HUDEP-2 (cell line): ENCODE measurements at regions not wholly inside any gene's neighbourhood (a gene's known extent, or its start where the extent isn't known, plus 50 kb on each side); places are given as distances from the start of the nearest gene placed in this dataset.
A peak's percentile ranks its signal among the peaks of the same experiment; 100 is the strongest.
"Not testable (repeated sequence)": the region's sequence is repeated elsewhere in the genome, so short reads cannot be mapped to it uniquely, and the experiment has no call there.

Source experiments
- DNase-seq, 76 experiments: peaks; one replicate each; lab custom pipeline; 2025; ENCODE audit not compliant: unreplicated experiment in 76 of 76; lab: John Stamatoyannopoulos, UW

DNA sequence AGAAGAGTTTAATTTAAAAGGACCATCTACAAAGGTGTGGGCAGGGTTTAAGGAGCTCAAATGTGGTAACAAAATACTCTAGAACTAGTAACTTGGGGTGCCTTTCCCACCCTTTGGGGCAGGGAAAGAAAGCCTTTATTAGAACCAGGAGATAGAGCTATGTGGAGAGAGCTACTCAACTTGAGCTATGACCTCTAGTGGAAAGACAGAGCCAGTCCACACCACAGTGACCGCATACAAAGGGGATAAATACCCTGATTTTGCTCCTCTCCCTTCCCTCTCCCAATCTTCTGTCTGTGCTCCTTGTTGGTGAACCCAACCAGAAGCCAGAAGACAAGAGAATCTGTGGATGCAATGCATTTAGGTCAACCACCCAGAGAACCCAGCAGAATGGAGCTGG lies 54.4 kb upstream of the JAK1 start:
- DNase-seq, result peak in 2 of 76 experiments; percentile 2 to 13

DNA sequence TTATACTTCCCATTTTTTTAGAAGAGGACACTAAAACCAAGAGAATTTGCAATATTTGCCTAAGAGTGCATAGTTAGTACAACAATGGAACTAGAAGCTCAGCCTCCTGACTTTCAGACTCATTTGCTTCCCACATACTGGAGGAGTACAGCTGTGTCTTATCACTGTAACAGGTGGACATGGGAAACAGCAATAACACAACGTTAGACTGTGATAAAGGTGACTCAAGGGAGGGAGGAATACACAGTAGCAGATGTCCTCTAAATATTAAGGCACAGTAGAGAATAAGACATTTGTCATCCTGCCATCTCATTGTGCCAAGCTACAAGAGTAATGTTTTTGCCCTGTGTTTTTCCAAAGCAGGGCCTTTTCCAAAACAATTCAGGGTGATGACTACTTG lies 55.4 kb upstream of the JAK1 start:
- peak in 23 of 76 experiments; percentile 5 to 60 (median 26) for DNase-seq

- DNase-seq, result no peak
These were observed 55.9 kb upstream of the JAK1 start for GRCh38 chr1:65022216-65022615.

GRCh38 chr1:65025794-65026193 lies 59.4 kb upstream of the JAK1 start:
- DNase-seq, result no peak

GRCh38 chr1:65026235-65026634 lies 59.9 kb upstream of the JAK1 start:
- DNase-seq, result no peak

DNA sequence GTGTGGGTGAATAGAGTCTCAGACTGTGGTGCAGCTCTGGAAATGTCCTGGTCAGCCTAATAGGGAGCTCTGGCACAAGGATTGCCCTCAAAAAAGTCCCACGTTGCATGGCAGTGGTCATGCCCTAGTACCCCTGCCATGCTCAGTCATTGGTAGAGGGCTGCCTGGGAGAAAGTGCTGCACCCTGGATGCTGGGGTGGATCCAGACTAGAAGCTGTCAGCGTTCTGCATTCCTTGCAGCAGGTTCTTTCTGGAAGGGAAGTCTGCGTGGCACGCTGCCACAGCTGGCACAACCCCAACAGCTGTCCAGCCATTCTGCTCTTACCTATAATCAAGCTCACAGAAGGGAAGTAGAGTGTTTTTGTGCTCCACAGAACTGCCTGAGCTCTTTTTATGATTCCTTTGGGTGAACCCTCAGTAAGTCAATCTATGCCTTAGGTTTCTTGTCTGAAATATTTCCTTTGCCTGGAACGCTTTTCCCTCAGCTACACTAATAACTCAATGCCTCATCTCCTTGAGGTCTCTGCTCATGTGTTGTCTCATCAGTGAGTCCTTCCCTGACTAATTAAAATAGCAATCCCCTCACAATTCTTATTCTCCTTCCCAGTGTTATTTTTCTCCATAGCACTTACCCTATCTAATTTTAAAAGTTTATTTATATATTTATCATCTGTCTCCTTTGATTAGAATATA lies 61.5 kb upstream of the JAK1 start:
- peak in 5 of 76 experiments; percentile 2 to 3 (median 2) for DNase-seq

GRCh38 chr1:65029434-65029833 lies 63.1 kb upstream of the JAK1 start:
- DNase-seq, result not testable (repeated sequence)

DNA sequence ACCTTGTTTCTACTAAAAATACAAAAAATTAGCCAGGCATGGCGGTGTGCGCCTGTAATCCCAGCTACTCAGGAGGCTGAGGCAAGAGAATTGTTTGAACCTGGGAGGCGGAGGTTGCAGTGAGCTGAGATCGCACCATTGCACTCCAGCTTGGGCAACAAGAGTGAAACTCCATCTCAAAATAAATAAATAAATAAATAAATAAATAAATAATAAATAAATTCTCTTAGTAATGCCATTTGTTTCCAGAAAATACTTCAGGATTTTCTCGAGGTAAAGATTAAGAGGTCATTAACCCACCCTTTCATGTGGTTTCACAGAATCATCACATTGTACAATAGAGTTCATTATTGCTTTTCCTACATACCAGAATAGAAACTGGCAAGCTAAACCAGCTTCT lies 68.5 kb upstream of the JAK1 start:
- not testable (repeated sequence) for DNase-seq

- DNase-seq, result no peak
These were observed 70.3 kb upstream of the JAK1 start for GRCh38 chr1:65036570-65037051.

GRCh38 chr1:65039066-65039465 lies 72.7 kb upstream of the JAK1 start:
- no peak for DNase-seq

GRCh38 chr1:65039508-65039907 lies 73.2 kb upstream of the JAK1 start:
- no peak for DNase-seq

- no peak for DNase-seq
These were observed 76.1 kb upstream of the JAK1 start for GRCh38 chr1:65042467-65042866.

GRCh38 chr1:65044411-65044810 lies 78.1 kb upstream of the JAK1 start:
- no peak for DNase-seq

GRCh38 chr1:65045022-65045817 lies 78.9 kb upstream of the JAK1 start:
- DNase-seq, result no peak

GRCh38 chr1:65048335-65048734 lies 82.0 kb upstream of the JAK1 start:
- DNase-seq, result no peak

DNA sequence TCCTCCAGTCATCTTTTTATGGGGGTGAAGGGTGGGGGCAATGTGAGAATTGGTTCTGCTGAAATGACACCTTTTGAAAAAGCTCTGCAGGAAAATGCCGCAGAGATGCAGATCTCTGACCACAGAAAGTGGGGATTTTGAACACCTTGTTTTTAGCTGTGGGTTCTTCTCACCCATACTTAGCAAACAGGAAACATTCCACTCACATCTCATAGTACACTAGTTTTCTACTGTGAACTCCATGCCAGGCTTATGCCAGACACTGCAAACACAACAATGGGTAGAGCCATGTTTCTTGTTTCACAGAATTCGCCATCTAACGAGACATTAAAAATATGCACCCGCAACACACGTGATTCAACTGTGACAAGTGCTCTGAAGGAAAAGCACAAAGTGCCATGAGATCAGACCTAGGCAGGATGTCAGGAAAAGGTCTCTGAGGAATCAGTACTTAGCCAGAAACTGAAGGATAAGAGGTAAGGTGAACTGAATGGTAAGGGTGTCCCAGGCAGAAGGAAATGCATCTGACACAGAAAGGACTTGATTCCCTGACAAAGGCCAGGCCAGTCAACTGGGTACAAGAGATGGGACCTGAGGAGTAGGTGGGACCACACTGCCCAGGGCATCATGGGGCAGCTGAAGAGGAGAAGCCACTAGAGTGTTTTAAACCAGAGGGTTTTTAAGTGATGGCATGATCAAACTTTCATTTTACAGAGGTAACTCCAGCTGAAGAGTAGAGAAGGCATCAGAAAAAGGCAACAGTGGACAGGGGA lies 83.8 kb upstream of the JAK1 start:
- no peak for DNase-seq

- DNase-seq, result no peak
These were observed 84.4 kb upstream of the JAK1 start for GRCh38 chr1:65050735-65051134.

DNA sequence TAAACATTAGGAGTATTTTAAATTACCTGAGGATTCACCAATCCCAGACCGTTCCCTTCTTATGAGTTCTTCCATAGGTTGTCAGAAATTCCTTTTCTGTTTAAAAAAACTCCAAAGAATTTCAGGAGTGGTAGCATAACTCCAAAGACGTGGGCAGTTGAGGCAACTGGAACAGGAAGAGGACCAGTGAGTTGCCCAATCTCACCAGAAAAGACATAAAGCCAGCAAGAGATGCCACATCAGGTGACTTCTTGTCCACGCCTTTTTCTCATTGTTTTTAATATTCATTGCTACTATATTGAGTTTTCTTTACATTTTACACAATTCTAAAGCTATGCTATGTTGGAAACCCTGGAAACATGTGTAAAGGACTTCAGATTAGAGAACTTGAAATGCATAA lies 88.1 kb upstream of the JAK1 start:
- DNase-seq, result no peak

GRCh38 chr1:65055747-65056146 lies 89.4 kb upstream of the JAK1 start:
- DNase-seq, result no peak

DNA sequence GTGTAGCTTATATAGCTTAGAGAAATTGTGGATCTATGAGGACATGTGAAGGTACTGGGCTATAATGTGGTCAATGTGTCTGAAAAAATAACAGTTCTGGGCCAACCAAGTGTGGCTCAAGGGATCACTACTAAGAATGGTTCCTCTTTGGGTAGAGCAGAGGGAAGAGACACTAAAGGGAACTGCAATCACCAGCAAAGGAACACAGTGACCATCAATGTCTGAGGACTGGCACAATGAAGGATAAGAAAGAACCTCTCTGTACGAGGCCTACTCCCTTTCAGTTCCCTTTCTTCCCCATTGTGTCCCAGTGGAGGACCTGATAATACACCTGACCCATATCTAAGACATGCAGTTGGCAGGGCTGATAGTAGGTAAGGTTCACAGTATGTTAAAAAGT lies 89.9 kb upstream of the JAK1 start:
- DNase-seq, result no peak

GRCh38 chr1:65056866-65057265 lies 90.5 kb upstream of the JAK1 start:
- no peak for DNase-seq
